Right cardiac atrium (tissue), 5 donors: ENCODE measurements at regions not wholly inside any gene's neighbourhood (a gene's known extent, or its start where the extent isn't known, plus 50 kb on each side); places are given as distances from the start of the nearest gene placed in this dataset.
A peak's percentile ranks its signal among the peaks of the same experiment; 100 is the strongest.
"Not testable (repeated sequence)": the region's sequence is repeated elsewhere in the genome, so short reads cannot be mapped to it uniquely, and the experiment has no call there.

ENCODE experiments used
- ATAC-seq, 2 donors: fragments of 200-7000 bp; cut with Tn5 transposase; one replicate each; pipeline versions ENCODE4 v1.8.0 to v1.9.1; 2020; ENCODE audit warnings: moderate library complexity in 2 of 2, mild to moderate bottlenecking in 1 of 2
- DNase-seq, 3 donors: peaks; one replicate each; pipeline ENCODE4 v3.0.0-alpha.2; 2020
- H3K27ac ChIP-seq: one replicate; pipeline ENCODE4 v1.5.1; 2013; ENCODE audit warnings: mild to moderate bottlenecking, low read length, control low read depth, moderate library complexity
- H3K27me3 ChIP-seq: one replicate; pipeline ENCODE4 v1.6.1; 2013; ENCODE audit not compliant: control insufficient read depth, insufficient read depth
- H3K4me1 ChIP-seq: one replicate; pipeline ENCODE4 v1.6.1; 2013; ENCODE audit warnings: low read length; ENCODE audit not compliant: control insufficient read depth, insufficient read depth
- H3K4me3 ChIP-seq: one replicate; pipeline ENCODE4 v1.5.1; 2013; ENCODE audit warnings: low read length, control low read depth
- H3K9me3 ChIP-seq: one replicate; pipeline ENCODE4 v1.6.1; 2013; ENCODE audit warnings: low read length; ENCODE audit not compliant: control insufficient read depth
- WGBS: extraction: QIAGEN DNeasy Blood & Tissue Kit; methylation state at CpG from one replicate; pipeline ENCODE4 v1.1.7; 2013; 5-methylcytosine and 5-hydroxymethylcytosine counted together
- intact Hi-C, 4 donors: fragments of 100-400 bp; cut with DNase I; formaldehyde crosslinking; loops; one replicate each; pipeline versions ENCODE4 v1.11.0 to v1.14.0; 2022 to 2023
- donor health status: healthy with polysubstance abuse.
- donor health status: DM: no; HTN: yes; CAD: no.
- donor health status: DM: no; HTN: no; CAD: no.
- donor health status: DM: no; HTN: yes; CAD: no; lungs with severe emphysema.
- donor health status: DM: yes; HTN: yes; CAD: no.

DNA sequence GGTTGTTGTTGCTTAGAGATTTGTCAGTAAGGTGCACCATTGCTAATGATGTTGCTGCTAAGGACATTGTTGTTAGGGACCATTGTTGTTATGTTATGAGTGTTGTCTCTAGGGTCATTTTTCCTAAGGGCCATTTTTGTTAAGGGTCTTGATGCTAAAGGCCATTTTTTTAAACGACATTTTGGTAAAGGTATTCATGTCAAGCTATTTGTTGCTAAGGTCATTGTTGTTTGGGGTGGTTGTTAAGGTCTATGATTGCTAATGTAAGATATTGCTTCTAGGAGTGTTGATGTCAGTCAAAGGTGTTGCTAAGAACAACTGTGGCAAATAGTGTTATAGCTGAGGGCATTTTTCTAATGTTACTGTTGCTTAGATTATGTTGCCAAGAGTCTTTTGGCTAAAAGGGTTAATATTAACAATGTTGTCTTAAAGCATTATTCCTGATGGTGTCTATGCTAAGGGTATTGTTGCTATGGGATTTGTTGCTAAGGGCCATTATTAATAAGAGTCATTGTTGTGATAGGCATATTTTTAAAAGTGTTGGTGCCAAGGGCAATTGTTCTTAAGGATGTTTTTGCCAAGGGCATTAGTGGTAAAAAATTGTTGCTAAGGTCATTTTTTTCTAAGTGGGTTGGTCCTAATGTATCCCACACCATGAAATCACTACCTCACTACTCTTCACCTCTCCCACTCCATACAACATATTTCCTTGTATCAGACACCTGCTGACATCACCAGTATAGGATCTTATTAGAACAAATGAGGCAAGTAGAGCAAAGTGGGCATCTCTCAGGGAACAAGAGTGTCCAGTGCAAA is 56.2 kb downstream of the SPATA31A6 start:
- DNase-seq, intact Hi-C loops, H3K4me1 ChIP-seq, H3K4me3 ChIP-seq, H3K9me3 ChIP-seq, H3K27ac ChIP-seq, H3K27me3 ChIP-seq: not testable (repeated sequence)
- WGBS, result 53% methylated on average over 1 of the region's 1 CpG
- peak in 1 of 2 donors; percentile 2 for ATAC-seq

DNA sequence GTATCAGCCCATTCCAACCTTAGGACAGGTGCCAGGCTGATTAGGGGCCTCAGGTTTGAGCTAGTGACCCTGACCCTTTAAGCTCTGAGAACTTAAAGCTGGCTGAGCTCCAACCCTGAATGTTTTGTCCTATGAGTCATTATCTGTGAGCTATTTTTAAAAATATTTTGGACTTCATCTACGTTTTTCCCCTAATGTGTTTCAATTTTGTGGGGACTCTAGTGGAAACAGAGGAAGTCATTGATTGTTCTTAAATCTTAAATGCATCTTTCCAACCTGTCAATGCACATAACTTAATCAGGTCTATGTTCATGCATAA is 56.8 kb downstream of the SPATA31A6 start:
- intact Hi-C loops, ATAC-seq, H3K27me3 ChIP-seq, H3K4me1 ChIP-seq, H3K27ac ChIP-seq, DNase-seq, H3K4me3 ChIP-seq, H3K9me3 ChIP-seq: not testable (repeated sequence)
- WGBS, result 5% methylated on average over 1 of the region's 1 CpG

DNA sequence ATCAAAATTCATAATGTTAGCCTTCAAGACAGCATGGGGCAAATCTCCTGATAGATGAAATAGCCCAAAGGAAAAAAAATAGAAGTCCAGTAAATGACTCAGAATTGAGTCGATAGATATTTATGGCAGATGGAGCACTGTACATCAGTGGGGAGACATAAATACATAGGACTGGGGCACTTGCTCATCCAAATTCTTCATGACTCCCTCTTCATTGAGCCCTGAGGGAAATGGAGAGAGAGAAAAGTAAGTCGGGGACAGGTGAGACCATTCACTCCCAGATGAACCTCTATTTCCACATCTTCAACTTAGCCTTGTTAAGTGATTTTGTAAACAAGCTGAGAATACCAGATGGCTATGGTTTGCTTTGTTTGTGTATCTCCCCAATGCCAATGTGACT is 59.8 kb downstream of the SPATA31A6 start:
- H3K27ac ChIP-seq, H3K4me3 ChIP-seq, H3K9me3 ChIP-seq, H3K27me3 ChIP-seq, intact Hi-C loops, DNase-seq, ATAC-seq, H3K4me1 ChIP-seq: not testable (repeated sequence)
- 88% methylated on average over 2 of the region's 2 CpGs for WGBS

DNA sequence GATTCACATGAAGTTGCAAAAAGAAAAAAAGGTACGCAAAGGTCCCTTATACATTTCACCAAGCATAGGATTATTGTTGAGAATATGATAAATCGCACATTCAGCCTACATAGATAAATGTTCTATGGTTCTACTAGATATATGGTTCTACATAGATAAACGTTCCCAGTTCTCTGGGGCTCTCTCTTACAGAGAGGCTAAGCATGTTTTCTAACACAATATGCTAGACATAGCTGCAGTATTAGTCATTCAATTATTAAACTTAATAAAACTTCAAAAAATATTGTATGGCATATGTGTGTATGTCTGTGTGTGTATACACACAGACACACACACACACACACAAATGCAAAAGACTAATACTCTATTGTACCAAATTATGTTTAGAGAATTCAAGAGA is 60.4 kb downstream of the SPATA31A6 start:
- ATAC-seq, intact Hi-C loops, H3K27me3 ChIP-seq, H3K4me3 ChIP-seq, H3K27ac ChIP-seq, H3K4me1 ChIP-seq, H3K9me3 ChIP-seq, DNase-seq: not testable (repeated sequence)
- WGBS, result 76% methylated on average over 3 of the region's 3 CpGs

DNA sequence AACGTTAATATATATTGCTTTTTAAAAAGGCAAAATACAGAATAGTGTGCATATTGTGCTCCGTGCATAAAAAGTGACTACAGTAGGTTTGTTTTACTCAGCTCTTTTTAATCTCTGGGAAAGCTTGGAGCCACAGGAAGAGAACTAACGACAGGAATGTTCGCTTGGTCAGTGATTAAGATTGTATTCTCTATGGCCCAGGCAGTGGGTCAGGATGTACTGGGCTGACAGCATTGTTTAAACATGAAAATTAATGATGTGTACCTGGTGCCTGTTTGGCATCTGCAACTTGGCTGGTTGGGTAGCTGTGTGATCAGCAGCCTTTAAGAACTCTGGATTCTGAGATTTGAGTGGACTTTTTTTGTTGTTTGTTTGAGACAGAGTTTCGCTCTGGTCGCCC is 85.3 kb downstream of the SPATA31A6 start:
- H3K9me3 ChIP-seq, DNase-seq, H3K4me3 ChIP-seq, ATAC-seq, H3K4me1 ChIP-seq, intact Hi-C loops, H3K27ac ChIP-seq, H3K27me3 ChIP-seq: not testable (repeated sequence)
- 59% methylated on average over 6 of the region's 6 CpGs for WGBS

DNA sequence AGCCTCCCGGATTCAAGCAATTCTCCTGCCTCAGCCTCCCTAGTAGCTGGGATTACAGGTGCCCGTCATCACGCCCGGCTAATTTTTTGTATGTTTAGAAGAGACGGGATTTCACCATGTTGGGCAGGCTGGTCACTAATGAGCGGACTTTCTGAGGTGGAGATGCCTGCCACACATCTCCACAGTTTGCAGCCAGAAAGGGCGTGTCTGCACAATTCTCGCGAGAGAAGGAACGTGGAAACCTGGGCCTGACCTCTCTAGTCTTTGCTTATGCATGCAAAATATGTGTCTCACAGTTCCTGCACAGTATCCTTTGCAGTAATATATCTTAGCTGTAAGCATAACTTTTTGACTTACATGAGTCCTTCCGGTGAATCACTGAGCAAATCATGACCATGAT is 85.7 kb downstream of the SPATA31A6 start:
- H3K4me1 ChIP-seq, H3K9me3 ChIP-seq, H3K4me3 ChIP-seq, intact Hi-C loops, H3K27ac ChIP-seq, DNase-seq, ATAC-seq, H3K27me3 ChIP-seq: not testable (repeated sequence)
- 85% methylated on average over 11 of the region's 11 CpGs for WGBS

DNA sequence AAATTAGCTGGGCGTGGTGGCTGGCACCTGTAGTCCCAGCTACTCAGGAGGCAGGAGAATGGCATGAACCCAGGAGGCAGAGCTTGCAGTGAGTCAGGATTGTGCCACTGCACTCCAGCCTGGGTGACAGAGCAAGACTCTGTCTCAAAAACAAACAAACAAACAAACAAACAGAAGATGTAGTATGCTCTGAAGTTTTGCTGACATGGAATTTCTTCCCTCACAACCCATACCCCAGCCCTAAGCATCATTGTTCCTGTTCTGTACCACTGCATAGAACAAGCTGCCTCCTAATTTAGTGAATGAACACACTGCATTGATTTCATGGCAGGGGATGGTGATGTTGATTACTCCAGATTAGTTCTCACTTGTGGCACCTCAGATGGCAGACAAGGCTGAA is 89.7 kb downstream of the SPATA31A6 start:
- H3K27ac ChIP-seq, intact Hi-C loops, H3K4me3 ChIP-seq, ATAC-seq, DNase-seq, H3K9me3 ChIP-seq, H3K27me3 ChIP-seq, H3K4me1 ChIP-seq: not testable (repeated sequence)
- WGBS, result 86% methylated on average over 1 of the region's 1 CpG

DNA sequence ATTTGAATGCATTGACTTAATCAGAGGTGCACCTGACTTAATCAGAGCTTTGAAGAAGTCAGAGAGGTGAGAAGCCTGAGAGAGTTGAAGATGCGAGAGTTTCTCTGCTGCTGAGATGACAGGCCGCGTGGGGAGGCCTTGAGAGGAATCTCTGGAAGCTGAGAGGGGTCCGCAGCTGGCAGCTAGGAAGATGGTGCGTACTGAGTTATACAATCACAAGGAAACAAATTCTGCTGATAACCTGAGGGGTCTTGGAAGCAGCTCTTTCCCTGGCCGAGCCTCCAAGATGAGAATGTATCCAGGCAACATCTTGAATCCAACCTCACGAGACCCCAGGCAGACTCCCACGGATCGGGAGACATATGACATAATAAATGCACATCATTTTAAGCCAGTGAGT is 91.7 kb downstream of the SPATA31A6 start:
- 68% methylated on average over 9 of the region's 9 CpGs for WGBS
- no peak overlapping the region for H3K4me3 ChIP-seq
- no peak overlapping the region for H3K27ac ChIP-seq
- ATAC-seq (no peak), DNase-seq (no peak)
- H3K27me3 ChIP-seq, result no peaks in the 10 kb centered on the region
- no peaks in the 10 kb centered on the region for H3K9me3 ChIP-seq
- intact Hi-C loops, result no loop called here
- H3K4me1 ChIP-seq, result no peaks in the 10 kb centered on the region

DNA sequence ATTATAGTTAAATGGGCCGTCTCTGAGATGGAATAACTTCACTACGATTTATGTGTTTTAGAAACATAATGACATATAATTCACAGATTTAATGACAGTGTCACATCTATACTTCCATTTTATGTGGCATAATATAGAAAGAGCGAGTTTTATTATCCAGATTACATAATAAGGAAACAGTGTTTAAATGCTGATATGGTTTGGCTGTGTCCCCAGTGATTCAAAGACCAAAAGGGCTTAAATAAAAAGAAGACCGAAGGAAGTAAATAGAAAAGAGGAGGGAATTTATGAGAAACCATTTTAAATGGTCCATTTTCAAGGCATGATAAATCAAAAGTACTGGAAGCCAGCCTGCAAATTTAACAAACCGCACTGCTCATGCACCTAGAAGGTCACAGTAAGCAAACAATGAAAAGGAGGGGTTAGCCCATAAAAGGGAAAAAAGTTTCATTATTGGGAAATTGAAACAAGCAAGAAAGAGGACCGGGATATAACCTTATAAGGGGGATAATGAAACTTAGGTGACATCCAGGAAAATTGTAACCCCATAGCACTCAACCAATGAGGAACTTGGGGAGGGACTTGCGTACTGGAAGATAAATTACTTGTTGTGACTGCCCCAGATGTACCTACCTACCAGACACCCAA is 99.2 kb downstream of the SPATA31A6 start:
- DNase-seq, ATAC-seq, H3K9me3 ChIP-seq, H3K4me1 ChIP-seq, H3K4me3 ChIP-seq, H3K27me3 ChIP-seq, intact Hi-C loops, H3K27ac ChIP-seq: not testable (repeated sequence)
- WGBS, result 70% methylated on average over 7 of the region's 7 CpGs

DNA sequence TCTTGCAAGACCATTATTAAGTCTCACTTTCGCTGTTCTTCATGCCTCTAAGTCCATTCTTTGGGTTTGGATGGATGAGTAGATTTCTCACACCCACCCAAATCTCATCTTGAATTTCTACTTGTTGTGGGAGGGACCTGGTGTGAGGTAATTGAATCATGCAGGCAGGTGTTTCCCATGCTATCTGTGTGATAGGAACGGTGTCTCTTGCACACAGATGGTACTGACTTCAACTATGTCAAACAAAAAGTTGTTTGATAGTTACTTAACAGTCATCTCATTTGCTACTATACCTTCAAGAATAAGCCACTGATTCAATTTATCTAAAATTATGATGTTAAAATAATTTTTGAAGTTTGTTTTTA is 99.7 kb downstream of the SPATA31A6 start:
- not testable (repeated sequence) for H3K9me3 ChIP-seq
- 76% methylated on average over 2 of the region's 2 CpGs for WGBS

DNA sequence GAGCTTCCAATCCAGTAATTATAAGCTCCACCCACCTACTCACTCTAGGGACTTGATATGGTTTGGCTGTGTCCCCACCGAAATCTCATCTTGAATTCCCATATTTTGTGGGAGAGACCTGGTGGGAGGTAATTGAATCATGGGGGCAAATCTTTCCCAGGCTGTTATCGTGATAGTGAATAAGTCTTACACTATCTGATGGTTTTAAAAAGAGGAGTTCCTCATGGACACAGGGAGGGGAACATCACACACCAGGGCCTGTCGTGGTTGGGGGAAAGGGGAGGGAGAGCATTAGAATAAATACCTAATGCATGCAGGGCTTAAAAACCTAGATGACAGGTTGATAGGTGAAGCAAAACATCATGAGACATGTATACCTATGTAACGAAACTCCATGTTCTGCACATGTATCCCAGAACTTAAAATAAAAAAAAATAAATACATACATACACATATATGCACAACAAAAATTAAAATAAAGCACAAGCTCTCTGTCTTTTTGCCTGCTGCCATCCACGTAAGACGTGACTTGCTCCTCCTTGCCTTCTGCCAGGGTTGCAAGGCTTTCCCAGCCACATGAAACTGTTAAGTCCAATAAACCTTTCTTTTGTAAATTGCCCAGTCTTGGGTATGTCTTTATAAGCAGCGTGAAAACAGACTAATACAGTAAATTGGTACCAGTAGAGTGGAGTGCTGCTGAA is 102.8 kb downstream of the SPATA31A6 start:
- H3K27ac ChIP-seq, ATAC-seq, H3K4me1 ChIP-seq, H3K9me3 ChIP-seq, intact Hi-C loops, DNase-seq, H3K27me3 ChIP-seq, H3K4me3 ChIP-seq: not testable (repeated sequence)
- WGBS, result 80% methylated on average over 7 of the region's 7 CpGs

More for the DNA sequence above, 99.7 kb downstream of the SPATA31A6 start:
- H3K4me1 ChIP-seq, H3K4me3 ChIP-seq, H3K27ac ChIP-seq, ATAC-seq, H3K27me3 ChIP-seq, DNase-seq, intact Hi-C loops: not testable (repeated sequence)
